NCI-H2227 (cell line): ENCODE measurements at regions not wholly inside any gene's neighbourhood (a gene's known extent, or its start where the extent isn't known, plus 50 kb on each side); places are given as distances from the start of the nearest gene placed in this dataset.
"Not testable (repeated sequence)": the region's sequence is repeated elsewhere in the genome, so short reads cannot be mapped to it uniquely, and the experiment has no call there.

Experiments
- DNase-seq: peaks from one replicate; lab custom pipeline; 2025; ENCODE audit not compliant: unreplicated experiment; lab: John Stamatoyannopoulos, UW

DNA sequence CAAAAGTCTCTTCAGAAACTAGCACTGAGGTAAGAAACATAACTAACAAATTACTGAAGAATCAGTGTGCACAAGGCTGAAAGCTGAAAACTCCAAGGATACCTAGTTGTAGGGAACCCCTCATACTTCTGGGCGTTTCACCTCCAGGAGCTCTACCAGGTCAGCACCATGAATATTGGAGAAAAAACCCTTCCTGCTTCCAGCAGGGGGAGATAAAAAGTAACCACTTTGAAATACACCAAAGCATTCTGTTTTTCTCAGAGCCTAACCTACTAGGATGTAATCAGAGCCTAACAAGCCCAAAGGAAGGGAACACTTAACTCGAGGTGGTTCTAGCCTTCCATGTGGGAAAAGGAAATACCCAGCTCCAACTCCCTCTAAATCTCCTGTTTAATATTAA lies 175.8 kb upstream of the MME start:
- DNase-seq = no peak

DNA sequence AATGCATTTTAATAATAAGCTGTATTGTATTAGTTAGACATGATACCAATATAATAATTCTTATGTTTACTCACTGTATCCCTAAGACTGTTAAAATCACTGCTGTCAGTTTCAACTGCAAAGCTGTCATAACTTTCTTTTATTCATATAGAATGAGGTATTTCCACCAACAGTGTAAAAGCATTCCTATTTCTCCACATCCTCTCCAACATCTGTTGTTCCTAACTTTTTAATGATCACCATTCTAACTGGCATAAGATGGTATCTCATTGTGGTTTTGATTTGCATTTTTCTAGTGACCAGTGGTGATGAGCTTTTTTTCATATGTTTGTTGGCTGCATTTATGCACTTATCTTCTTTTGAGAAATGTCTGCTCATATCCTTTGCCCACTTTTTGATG lies 177.6 kb upstream of the MME start:
- DNase-seq = not testable (repeated sequence)

DNA sequence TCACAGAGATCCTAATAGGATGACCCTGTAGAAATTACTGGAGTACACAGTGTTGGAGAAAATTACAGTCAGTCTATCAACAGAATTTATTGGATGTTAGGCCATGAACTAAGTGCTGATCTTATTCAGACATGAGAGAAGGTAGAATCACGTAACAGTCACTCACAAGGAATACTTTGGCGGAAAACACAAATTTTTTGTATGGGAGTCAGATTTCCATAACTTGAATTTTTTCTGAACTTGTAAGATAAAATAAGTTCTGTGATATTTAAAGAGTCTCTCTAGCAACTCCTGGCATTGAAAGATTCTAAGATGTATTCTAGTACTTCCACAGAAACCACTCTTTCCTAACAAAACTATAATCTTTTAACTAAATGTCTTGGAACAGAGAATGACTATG lies 178.8 kb upstream of the MME start:
- no peak for DNase-seq

DNA sequence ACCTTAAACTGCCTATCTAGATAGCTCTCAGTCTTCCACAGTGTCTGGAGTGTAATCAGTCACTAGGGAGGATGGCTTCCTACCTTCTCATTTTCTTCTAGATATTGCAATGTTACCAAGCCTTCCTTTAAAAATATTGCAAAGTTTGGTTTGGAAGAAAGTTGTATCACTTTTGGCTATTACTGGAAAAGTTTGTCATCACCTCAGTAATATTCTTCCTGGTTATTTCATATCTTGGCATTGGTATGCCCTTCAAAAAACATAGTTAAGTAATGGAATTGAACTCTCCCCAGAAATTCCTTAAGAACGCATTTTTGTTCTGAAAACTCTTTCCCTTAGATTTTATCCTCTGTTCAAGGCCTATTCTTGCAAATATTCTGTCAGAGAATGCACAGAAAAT lies 179.3 kb upstream of the MME start:
- DNase-seq = no peak

DNA sequence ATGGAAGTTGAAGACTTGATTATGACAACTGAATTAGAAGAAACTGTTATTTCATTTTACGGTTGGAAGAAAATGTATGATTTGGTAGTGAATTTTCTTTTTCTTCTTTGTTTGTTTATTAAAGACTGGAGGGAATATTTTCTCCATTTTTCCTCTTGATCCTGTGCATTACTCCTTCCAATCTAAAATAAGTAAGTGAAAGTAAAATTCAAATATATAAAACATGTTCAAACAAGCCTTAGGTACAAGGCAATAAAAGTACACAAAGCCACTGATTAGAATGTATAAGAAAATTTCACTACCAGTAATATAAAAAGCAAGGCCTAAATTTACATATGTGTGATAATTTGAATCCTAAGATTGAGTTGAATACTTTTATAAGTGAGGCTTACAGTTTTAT lies 181.2 kb upstream of the MME start:
- no peak for DNase-seq

DNA sequence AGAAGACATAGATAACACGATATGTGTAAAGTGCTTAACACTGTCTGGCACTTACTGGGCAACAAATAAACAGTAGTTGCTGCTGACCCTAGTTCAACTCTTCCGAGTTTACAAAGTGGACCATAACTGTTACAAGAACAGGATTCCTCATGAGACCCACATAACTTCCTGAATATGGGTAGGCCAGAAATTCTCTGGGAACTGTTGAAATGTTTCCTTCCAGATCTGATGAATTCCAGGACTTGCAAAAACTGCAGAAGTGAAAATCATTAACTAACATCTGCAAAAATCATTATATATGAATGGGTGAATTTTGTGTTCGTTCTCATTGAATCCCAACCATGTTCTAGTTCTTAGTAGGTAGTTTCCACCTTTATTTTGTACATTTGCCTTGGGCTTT lies 181.7 kb upstream of the MME start:
- no peak for DNase-seq

DNA sequence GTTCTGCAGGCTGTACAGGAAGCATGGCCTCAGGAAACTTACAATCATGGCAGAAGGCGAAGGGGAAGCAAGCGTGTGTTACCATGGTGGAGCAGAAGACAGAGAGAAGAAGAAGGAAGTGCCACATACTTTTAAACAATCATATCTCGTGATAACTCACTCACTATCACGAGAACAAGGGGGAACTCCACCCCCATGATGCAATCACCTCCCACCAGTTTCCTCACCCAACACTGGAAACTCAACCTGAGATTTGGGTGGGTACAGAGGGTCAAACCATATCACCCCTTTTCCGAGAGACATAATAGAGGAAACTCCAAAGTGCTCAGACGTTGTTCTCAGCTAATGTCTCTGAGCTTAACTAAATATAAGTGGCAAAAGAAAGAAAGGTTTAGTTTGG lies 186.3 kb upstream of the MME start:
- no peak for DNase-seq

DNA sequence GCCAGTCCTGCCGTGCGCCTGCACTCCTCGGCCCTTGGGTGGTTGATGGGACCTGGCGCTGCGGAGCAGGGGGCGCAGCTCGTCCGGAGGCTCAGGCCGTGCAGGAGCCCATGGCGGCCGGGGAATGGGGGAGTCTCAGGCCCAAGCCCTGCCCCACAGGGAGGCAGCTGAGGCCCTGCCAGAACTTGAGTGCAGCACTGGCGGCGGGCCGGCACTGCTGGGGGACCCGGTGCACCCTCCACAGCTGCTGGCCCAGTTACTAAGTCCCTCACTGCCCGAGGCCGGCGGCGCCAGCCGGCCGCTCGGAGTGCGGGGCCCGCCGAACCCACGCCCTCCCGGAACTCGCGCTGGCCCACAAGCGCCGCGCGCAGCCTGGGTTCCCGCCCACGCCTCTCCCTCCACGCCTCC lies 190.9 kb upstream of the MME start:
- peak; percentile 70 for DNase-seq

DNA sequence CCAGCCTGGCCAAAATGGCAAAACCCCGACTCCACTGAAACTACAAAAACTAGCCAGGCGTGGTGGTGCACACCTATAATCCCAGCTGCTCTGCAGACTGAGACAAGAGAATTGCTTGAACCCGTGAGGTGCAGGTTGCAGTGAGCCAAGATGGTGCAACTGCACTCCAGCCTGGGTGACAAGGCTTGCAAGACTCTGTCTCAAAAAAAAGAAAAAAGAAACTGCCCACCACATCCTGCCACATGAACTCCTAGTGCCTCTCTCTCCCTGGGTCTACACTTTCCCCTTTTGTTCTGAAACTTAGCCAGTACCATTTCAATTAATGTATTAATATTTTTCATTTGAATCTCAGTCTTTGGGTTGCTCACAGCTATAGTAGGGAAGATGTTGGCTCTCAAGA lies 192.2 kb upstream of the MME start:
- DNase-seq = no peak

DNA sequence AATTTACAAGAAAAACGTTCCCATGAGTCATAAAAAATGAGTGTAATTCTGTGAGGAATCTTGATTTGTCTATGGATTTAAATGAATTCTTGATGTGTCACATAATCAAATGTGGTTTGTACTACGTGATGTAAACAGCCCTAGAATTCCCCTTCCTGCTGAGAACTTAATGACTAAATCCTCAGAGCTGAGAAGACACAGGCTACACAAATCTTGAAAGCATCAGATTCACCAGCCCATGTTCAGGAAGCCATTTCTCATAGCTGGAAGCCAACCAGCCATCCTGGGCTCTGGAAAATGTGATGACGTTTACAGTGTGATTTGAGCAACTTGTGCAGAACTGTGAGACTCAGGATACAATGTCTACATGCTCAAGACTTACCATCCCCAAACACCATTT lies 193.7 kb upstream of the MME start:
- no peak for DNase-seq

DNA sequence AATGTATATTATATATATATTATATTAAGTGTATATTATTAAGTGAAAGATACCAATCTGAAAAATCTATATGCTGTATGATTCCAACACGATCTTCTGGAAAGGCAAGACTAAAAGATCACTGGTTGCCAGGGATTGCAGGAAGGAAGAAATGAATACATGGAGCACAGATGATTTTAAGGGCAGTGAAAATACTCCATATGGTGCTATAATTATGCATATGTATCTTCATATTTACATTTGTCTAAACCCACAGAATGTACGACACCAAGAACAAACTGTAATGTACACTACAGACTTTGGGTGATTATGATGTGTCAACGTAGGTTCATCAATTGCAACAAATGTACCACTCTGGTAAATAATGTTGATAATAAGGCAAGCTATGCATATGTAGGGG lies 194.7 kb upstream of the MME start:
- no peak for DNase-seq

DNA sequence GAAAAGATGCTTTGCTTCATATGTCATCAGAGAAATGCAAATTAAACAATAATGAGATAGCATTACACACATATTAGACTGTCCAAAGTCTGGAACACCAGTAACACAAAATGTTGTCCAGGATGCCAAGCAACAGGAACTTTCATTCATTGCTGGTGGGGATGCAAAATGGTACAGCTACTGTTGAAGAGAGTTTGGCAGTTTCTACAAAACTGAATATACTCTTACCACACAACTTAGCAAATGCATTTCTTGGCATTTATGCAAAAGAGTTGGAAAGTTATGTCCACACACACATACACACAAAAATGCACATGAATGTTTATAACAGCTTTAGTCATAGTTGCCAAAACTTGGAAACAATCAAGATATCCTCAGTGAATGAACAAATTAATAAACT lies 195.2 kb upstream of the MME start:
- no peak for DNase-seq

DNA sequence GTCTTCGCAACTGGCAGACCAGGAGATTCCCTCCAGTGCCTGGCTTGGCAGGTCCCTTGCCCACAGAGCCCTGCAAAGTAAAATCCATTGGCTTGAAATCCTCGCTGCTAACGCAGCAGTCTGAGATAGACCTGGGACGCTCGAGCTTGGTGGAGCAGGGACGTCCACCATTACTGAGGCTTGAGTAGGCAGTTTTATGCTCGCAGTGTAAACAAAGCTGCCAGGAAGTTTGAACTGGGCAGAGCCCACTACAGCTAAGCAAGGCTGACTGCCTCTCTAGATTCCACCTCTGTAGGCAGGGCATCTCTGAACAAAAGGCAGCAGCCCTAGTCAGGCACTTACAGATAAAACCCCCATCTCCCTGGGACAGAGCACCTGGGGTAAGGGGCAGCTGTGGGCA lies 205.0 kb upstream of the MME start:
- no peak for DNase-seq

DNA sequence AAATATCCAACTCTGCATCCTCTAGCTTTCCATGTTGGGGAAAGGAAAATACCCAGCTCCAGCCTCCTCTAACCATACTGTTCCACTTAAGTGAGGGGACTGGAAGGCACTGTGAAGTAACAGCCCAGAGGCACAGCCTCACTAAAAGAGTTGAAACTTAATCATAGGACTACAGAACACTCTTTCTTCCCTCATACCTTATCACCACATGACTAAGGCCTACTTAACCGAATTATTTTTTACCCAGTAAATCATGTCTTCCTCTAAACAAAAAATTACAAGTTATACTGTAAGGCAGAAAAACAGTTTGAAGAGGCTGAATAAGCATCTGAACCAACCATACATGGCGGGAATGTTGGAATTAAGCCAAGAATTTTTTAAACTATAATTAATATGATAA lies 207.4 kb upstream of the MME start:
- no peak for DNase-seq

DNA sequence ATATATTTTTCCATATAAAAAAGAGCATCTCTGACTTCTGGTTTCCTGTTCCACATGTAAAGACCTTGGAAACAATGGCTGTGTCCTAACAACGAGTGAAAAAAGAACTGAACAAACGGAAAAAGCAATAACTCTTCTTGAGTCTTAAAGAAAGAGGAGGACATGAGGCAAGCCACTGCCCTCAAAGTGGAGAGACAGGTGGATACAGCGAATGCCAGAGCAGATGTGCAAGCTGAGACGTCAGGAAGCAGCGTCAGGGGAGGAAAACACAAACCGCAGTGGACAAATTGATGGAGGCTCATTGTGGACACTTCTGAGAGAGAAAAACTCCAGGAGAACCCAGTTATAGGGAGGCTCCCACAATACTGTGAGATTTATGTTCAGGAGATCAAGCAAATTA lies 208.0 kb upstream of the MME start:
- no peak for DNase-seq

DNA sequence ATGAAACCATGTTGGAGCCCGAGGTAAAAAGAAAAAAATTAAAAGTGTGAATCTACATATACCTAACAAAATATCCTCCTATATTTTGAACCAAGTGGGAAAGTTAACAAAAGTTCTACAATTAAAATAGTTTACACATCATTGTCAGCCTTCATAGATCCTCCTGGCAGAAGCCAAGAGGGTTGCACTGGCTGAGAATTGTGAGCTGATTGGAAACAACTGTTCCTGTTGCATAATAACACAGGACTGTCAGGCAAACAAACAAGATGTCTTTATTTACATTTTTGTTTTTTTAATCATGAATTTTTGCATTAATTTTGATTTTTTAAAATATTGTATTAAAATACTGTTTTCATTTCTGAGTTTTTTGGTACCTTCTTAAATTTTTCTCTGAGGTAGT lies 215.2 kb upstream of the MME start:
- no peak for DNase-seq

DNA sequence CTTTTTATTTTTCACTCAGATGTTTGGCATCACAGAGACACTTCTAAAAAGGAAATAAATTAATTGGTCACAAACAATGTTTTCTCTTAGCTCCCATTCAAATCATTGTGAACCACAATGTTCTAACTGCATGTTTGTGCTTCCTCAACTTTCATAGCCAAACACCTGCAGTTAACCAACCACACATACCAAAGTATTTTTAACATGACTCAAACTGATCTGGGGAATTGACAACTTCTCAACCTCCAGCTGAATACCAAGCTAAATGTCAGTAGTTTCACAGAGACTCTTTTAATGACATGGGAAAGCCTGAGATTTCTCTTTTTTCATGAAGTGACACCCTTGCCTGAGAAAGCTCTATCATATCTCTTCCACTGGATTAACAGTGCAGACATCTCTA lies 217.9 kb upstream of the MME start:
- DNase-seq = no peak

DNA sequence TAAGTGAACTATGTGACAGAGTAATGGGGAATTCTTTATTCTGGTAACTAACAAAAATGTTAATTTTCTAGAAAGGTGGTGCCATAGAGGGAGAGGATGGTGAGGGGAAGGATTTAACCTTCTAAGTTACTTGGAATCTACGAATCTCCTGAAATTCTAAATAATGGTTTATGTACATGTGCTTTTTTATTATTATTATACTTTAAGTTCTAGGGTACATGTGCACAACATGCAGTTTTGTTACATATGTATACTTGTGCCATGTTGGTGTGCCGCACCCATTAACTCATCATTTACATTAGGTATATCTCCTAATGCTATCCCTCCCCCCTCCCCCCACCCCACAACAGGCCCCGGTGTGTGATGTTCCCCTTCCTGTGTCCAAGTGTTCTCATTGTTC lies 227.1 kb upstream of the MME start:
- DNase-seq = not testable (repeated sequence)

DNA sequence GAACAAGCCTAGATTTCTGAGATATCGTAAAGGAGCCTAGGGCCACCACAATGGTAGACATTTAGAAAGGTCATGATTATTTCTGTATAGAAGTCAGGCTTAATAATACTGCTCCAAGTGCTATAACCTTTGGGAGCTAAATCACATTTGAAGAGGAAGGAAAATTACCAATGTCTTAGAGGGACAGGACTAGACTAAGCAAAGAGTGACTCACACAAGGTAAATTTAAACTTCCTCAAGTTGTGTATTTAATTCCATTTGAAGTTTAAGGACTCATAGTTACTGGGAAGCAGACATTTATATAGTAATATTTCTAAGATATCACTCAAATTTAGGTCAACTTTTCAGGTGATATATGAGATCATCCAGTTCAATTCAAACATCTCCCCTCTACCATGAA lies 227.6 kb upstream of the MME start:
- no peak for DNase-seq

DNA sequence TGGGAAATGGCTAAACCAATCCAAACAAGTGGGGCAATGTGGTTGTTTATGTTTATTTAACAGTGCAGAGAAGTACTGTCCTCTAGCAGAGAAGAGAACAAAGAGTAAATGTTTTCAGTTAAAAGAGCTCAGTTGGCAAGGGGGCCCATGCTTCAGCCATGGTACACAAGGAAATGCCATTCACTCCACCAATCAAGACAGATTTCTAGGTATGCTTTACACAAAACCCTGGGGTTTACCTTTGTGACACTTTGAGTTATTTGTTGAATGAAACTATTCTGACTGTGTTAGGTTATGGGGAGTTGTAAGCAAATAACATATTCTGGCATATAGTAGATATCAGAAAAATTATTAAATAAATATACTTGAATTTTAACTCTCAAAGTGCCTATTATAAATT lies 228.5 kb upstream of the MME start:
- no peak for DNase-seq

DNA sequence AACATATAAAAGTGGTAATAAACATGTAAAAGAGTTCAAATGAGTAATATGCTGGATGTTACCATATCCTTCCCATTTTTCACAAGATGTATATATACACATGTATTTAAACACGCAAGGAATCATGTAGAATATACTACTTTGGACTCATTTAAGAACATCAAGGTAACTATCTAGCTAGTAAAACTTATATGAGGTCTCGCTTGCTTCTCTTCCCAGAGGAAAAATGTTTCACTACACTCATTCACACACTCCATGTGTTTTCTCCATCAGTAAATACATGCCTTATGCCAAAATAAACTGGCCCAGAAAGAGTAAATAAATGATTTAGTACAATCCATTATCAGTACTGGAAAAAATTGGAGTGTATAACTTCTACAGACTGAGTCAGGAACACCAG lies 229.2 kb upstream of the MME start:
- DNase-seq = no peak

DNA sequence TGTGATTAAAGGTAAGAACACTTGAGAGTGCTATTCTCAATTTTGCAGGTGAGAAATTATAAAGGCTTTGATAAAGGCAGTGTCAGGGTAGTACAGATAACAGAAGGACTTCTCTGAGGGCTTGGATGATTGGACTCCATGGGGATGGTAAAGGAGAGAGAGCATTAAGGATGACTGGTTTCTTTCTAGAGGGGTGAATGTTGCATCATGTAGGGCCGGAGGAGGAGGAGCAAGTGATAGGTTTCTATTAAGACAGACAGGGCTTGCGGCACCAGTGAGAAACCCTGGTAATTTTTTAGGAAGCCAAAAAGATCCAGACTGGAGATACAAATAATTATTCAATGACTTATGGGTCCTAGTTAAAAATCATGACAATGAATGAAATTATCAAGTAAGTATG lies 230.7 kb upstream of the MME start:
- DNase-seq = no peak

DNA sequence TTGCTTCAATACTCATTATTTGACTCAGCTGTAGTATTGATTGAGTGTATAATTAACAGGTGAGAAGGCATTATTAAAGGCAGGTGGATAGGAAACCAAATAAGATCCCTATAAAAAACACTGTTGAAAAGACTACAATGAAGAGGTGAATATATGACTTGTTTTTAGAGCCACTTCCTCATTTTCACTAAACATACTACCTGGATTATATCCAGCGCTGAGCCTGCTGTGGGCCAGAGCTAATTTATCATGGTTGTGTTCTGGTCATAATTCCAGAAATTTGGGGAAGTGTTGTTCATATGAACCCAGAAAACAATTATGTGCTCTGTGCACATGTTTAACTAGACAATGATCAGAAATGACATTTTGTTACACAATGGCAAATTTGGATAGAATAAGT lies 235.3 kb upstream of the MME start:
- DNase-seq = no peak

DNA sequence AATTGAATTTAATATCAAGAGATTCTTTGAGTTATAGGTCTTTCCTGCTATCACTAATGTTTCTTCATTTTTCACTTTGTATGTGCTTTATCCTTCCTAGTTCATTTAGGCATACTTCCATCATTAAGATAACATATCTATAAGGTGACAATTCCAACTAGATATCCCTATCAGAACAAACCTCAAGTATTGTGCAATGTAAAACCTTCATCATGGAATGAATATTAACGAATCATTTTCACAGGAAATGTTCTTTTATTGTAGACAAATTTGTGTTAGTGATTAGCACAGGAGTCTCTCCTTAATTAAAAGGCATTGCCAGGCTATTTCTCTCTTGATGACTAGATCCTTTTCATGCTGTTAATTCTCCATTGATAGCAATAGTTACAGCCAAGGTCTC lies 236.5 kb upstream of the MME start:
- no peak for DNase-seq
